Left lung (tissue), 4 donors: ENCODE measurements at regions not wholly inside any gene's neighbourhood (a gene's known extent, or its start where the extent isn't known, plus 50 kb on each side); places are given as distances from the start of the nearest gene placed in this dataset.
A peak's percentile ranks its signal among the peaks of the same experiment; 100 is the strongest.

ENCODE experiments used
- ATAC-seq: fragments of 200-7000 bp; cut with Tn5 transposase; one replicate; pipeline ENCODE4 v1.9.1; 2020; ENCODE audit warnings: moderate library complexity
- DNase-seq, 4 donors: peaks; one replicate each; pipeline ENCODE4 v3.0.0-alpha.2; 2013 to 2020
- H3K27ac ChIP-seq, 2 donors: fragments of 200-600 bp; sonication (generic) in 1 of 2; one replicate each; pipeline versions ENCODE4 v1.5.0 to v1.8.0; 2020 to 2021
- H3K27me3 ChIP-seq, 2 donors: fragments of 200-600 bp; sonication (generic) in 1 of 2; one replicate each; pipeline versions ENCODE4 v1.5.0 to v1.8.0; 2020 to 2021
- H3K36me3 ChIP-seq, 2 donors: fragments of 200-600 bp; sonication (generic) in 1 of 2; one replicate each; pipeline versions ENCODE4 v1.5.0 to v1.8.0; 2020 to 2021
- H3K4me1 ChIP-seq, 2 donors: fragments of 200-600 bp; one replicate each; pipeline ENCODE4 v1.8.0; 2021
- H3K4me3 ChIP-seq, 2 donors: fragments of 200-600 bp; sonication (generic) in 1 of 2; one replicate each; pipeline versions ENCODE4 v1.5.0 to v1.8.0; 2020 to 2021; ENCODE audit warnings: mild to moderate bottlenecking in 1 of 2
- H3K9me3 ChIP-seq, 2 donors: fragments of 200-600 bp; sonication (generic) in 1 of 2; one replicate each; pipeline versions ENCODE4 v1.5.0 to v1.8.0; 2020 to 2021
- intact Hi-C, 2 donors: fragments of 100-400 bp; cut with DNase I; formaldehyde crosslinking; loops; one replicate each; pipeline versions ENCODE4 v1.11.2 to v1.14.2; 2022
- TF ChIP-seq, protein P1 (sequence below), 2 donors: fragments of 200-600 bp; sonication (generic) in 1 of 2; IDR thresholded peaks; one replicate each; pipeline versions ENCODE4 v1.5.0 to v1.8.0; 2021; ENCODE audit warnings: antibody characterized with exemption in 2 of 2
- donor health status: DM: no; HTN: yes; CAD: no.
- donor health status: DM: no; HTN: no; CAD: no.

DNA sequence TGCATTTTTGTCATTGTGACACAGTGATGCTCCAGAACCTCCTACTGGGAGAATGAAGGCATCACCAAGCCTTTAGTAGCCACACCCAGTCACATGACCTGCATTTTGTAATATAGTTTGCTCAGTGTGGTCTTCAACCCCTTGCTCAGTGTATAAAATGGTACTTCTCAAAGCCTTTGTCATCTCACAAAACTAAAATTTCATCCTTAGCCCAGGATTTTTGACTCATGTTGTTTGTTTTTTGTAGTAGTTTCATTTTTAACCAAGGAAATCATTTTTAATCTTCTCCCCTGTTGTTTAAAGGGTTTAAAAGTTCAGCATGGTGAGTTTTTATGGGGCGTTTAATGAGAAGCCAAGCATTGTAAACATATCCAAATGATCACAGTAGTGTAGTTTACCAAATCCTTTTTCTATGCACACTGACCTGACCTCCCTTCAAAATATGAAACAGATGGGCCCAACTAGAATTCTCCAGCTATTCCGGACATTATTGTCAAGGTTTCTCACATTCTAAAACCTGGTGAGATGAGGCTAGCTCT is 123.5 kb upstream of the IL12A start:
- Histone ChIP-seq H3K27ac (peak overlapping the region; percentile 11 to 27), H3K27me3 (no peaks in the 10 kb centered on the region), H3K9me3 (no peaks in the 10 kb centered on the region), H3K4me1 (peaks cover 3 to 29% of the 10 kb centered on the region in 2 donors), H3K36me3 (no peaks in the 10 kb centered on the region), H3K4me3 (no peak overlapping the region)
- DNase-seq (no peak), ATAC-seq (peak; percentile 13)
- intact Hi-C loops: no loop called here
- TF ChIP-seq, protein P1, sequence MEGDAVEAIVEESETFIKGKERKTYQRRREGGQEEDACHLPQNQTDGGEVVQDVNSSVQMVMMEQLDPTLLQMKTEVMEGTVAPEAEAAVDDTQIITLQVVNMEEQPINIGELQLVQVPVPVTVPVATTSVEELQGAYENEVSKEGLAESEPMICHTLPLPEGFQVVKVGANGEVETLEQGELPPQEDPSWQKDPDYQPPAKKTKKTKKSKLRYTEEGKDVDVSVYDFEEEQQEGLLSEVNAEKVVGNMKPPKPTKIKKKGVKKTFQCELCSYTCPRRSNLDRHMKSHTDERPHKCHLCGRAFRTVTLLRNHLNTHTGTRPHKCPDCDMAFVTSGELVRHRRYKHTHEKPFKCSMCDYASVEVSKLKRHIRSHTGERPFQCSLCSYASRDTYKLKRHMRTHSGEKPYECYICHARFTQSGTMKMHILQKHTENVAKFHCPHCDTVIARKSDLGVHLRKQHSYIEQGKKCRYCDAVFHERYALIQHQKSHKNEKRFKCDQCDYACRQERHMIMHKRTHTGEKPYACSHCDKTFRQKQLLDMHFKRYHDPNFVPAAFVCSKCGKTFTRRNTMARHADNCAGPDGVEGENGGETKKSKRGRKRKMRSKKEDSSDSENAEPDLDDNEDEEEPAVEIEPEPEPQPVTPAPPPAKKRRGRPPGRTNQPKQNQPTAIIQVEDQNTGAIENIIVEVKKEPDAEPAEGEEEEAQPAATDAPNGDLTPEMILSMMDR (IDR thresholded peaks at IDR 0.05): no peak

DNA sequence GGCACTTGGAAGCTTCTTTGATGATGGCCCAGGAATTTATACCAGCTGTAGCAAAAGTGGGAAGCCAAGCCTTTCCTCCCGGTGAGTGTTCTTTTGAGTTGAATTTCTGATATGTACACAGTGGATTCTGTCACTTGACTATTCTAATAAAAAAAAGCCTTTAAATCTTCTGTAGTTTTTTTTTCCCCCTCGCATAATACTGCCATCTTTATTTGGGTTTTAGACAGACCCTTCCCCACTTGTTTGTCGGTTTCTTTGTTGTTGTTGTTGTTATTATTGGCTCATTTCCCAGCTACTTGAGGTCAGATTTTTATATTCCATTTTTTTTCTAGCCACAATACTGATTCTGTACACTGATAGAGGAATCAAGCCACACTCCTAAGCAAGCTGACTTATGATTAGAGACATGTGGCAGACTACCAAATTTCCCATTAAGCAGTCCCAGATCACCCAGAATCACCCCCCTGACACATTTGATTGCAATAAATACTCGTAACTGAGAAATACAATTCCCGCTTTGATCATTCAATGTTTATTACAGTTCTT is 122.4 kb upstream of the IL12A start:
- Histone ChIP-seq H3K27me3 (no peaks in the 10 kb centered on the region), H3K4me1 (peaks cover 3 to 18% of the 10 kb centered on the region in 2 donors), H3K9me3 (no peaks in the 10 kb centered on the region), H3K4me3 (no peak overlapping the region), H3K27ac (peak overlapping the region; percentile 27 to 31), H3K36me3 (no peaks in the 10 kb centered on the region)
- TF ChIP-seq, protein P1 (IDR thresholded peaks at IDR 0.05): no peak
- ATAC-seq (peak; percentile 48), DNase-seq (no peak)
- intact Hi-C loops: no loop called here

DNA sequence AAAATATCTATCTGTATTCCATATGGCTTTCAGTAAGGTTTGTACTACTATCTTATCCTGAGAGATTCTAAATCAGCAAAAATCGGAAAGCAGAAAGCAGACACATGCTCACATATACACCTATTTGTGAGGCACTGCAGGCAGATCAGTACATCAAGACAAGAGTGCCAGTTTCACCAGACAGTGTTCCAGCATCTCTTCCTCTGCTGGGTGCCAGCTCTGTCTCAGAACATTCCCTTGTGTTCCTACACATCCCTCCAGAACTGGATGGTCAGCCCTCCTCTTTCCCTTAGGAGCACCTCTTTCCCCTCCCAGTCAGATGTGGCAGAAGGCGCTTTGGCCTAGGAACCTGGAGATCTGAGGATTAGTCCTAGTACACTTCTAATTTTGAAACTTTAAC is 121.3 kb upstream of the IL12A start:
- intact Hi-C loops: no loop called here
- ATAC-seq: no peak
- Histone ChIP-seq H3K4me3 (no peak overlapping the region), H3K27me3 (no peaks in the 10 kb centered on the region), H3K27ac (no peak overlapping the region), H3K4me1 (peaks cover 5 to 19% of the 10 kb centered on the region in 2 donors), H3K9me3 (no peaks in the 10 kb centered on the region), H3K36me3 (no peaks in the 10 kb centered on the region)
- TF ChIP-seq, protein P1 (IDR thresholded peaks at IDR 0.05): no peak
- DNase-seq: no peak

DNA sequence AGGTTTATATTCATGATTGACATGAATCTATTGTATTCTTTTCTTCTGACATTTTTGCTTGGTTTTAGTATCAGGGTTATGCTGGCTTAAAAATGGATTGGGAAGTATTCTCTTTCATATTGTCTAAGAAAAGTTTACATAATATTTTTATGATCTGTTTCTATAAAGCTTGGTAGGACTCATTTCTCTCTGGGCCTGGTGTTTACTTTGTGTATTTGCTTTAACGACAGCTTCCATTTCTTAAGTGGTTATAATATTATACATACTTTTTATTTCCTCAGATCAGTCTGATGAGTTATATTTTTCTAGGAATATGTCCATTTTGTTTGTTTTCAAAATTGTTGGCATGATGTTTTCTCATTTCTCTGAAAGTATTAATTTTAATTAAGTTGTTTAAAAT is 117.9 kb upstream of the IL12A start:
- TF ChIP-seq, protein P1 (IDR thresholded peaks at IDR 0.05): no peak
- Histone ChIP-seq H3K4me3 (no peak overlapping the region), H3K4me1 (peaks cover 13 to 36% of the 10 kb centered on the region in 2 donors), H3K9me3 (no peaks in the 10 kb centered on the region), H3K27me3 (no peaks in the 10 kb centered on the region), H3K27ac (no peak overlapping the region), H3K36me3 (no peaks in the 10 kb centered on the region)
- intact Hi-C loops: no loop called here
- no peak for DNase-seq
- ATAC-seq: no peak

DNA sequence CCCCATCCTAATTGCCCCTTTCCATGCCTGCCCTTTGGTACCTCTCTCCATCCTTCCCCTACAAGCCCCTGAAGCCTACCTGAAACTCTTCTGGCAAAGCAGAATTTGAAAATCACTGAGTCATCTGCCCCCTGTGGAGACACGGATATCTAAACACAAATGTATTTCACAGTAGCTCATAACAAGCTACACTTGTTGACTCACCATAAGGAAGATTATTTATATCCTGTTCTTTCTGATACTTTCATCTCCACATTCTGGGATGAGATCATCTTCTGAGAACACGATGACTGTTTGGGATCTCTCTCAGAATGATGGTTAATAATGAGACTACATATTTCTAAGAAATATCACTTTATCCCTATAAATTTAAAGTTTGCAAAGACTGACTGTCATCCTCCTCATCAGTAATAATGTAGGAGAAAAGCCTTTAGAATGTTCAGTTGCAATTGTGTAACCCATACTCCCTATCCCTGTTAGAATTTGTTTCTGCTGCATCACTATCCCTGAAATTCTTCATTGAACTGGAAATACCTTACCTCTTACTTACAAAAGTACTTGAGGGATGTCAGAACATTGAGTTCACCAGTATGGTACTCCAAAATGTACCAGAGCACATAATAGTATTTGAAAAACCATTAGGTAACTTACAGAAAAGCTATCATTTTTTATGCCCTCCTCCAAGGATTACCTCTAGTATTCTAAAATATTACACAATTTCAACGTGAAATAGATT is 116.1 kb upstream of the IL12A start:
- Histone ChIP-seq H3K4me1 (peaks cover 10 to 26% of the 10 kb centered on the region in 2 donors), H3K27me3 (no peaks in the 10 kb centered on the region), H3K36me3 (no peaks in the 10 kb centered on the region), H3K27ac (peak overlapping the region in 1 of 2 donors; percentile 51), H3K4me3 (no peak overlapping the region), H3K9me3 (no peaks in the 10 kb centered on the region)
- DNase-seq (no peak), ATAC-seq (peak; percentile 79)
- intact Hi-C loops: no loop called here
- TF ChIP-seq, protein P1 (IDR thresholded peaks at IDR 0.05): no peak
